NCI-H526 (cell line): ENCODE measurements at regions not wholly inside any gene's neighbourhood (a gene's known extent, or its start where the extent isn't known, plus 50 kb on each side); places are given as distances from the start of the nearest gene placed in this dataset.

Experiments
- DNase-seq, 2 experiments: peaks; one replicate each; lab custom pipeline; 2025; lab: John Stamatoyannopoulos, UW

DNA sequence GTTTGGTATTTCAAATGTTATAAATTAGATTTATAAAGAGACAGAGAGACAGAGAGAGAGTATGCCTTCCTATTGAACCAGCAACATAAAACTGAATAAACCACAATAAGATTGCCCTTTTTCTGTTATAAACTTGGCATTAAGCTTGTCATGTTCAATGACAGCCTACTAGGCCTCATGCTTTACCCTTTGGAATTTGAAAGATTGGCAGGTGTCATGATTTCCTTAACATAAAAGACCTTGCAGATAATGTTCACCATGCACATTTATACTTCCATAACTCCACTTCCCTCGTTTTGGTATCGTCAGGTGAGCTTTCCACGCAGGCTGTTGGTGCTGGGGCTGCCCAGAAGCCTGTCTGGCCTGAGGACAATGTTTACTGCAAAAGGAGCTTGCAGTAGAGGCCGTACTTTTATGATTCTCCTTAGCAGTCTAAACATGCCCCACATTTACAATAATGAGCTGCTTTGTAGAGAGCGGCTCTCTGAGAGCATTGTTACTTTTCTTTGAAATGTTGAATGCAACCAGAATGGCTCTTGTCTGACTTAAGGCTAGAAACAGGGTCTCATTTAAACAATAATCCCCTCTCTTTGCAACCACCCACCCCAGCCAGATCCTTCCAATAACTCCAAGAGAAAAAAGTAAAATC, 379.1 kb upstream of the ATP5MC3 start:
- DNase-seq, result no peak

DNA sequence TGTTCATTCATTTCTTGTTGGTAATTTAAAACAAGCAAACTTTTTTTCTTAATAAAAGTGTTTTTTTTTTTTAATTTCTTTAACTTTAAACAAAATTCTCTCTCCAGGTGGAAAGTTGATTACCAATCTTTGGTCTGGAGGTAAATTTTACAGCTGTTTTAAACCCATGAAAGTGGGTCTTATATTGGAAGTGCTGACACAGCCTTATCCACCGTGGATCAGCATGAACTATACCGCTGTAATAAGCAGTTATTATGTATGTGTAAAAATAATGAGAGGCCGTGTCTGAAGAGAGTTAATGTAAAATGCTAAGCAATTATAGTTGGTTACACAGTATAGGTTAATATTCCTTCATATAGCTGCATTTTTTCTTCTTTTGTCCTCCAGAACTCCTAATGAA, 378.1 kb upstream of the ATP5MC3 start:
- no peak for DNase-seq

DNA sequence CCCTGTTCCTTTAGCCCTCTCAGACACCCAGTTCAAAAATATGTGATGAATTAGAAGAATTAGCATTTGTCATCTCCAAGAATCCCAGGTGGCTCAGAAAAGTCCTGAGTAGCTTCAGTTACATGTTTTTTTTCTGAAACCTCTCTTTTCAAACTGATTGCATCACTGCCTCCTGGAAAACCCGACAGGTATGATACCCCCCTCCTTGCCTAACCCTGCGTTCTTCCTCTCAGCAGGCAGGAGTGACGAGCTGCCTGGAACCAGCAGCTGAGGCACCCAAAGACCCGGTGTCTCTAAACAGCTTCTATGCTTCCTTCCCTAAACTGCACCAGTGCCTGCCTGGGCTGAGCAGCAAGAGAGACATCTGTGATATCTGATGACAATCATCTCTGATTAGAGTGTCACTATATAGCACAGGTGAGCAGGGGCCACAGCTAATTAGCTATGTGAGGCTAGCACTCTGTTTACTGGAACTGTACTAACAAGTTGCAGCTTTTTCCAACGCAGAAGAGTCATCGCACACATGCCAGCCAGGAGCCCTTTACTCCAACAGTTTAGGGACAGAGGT, 376.4 kb upstream of the ATP5MC3 start:
- DNase-seq, result no peak

DNA sequence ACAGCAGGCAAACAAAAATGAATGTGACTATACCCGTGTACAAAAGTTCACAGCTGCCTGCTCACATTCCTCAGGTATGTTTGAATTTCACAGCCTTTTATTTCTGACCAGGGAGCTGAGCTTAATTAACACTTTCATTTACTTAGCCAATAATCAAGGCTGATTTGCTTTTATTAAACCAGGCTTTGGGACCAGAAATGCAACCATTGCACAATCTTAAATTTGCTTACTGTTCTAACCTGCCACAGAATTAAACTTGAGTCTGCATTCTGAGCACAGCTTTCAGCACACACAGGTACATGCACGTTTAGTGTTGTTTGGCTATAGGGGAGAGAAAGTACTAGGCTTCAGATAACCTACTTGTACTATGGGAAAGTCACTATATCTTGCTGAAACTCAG, 372.4 kb upstream of the ATP5MC3 start:
- DNase-seq, result no peak

DNA sequence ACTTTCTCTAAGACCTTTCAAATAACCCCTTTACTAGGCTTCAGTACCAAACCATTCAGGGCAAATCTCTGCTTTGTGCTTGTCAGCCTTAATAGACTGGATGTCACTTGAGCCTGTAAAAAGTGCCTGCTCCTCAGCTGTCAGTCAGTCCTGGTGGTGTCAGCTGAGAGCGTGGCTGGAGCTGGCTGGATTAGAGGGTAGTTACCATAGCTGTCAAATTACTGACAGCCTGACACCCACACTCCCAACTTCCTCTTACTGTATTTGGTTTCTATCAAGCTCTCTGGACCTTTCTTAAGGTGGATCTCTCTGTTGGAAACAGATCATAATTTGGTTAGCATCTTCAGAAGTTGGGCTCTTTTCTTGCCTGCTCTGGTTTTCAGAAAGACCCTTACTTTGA, 371.4 kb upstream of the ATP5MC3 start:
- DNase-seq, result no peak

DNA sequence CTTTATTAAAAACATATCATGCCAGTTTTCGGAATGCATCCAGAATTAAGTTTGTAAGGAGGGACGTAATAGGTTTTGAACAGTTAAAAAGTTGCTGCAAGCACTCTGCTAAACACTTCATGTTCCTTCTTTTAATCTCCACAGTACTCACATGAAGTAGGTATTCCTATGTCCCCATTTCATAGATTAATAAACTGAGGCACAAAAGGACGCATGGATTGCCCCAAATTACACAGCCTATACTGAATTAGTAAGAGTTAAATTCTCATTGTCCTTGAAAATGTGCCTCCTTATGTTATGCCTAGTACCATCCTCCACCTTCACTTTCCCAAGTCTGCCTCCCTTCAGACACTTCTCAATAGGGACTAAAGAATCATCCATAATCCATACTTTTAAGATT, 358.9 kb upstream of the ATP5MC3 start:
- no peak for DNase-seq

DNA sequence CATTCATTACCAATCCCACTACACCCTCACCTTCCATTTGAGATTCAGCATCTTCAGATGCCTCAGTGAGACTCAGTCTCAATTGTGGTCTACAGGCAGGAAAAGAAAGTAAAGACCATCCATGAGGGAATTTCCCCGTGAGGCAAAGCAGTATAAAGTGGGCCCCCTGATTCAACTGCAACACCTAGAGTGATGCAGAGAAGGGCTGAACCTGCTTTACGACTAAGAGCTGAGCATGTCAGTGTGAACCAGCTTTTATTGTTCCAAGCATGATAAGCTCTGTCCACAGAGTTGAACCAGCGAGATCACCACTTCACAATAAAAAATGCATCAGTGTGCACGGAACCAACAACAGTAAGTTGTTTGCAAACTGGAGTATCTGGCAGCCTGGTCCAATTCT, 357.6 kb upstream of the ATP5MC3 start:
- DNase-seq, result no peak

DNA sequence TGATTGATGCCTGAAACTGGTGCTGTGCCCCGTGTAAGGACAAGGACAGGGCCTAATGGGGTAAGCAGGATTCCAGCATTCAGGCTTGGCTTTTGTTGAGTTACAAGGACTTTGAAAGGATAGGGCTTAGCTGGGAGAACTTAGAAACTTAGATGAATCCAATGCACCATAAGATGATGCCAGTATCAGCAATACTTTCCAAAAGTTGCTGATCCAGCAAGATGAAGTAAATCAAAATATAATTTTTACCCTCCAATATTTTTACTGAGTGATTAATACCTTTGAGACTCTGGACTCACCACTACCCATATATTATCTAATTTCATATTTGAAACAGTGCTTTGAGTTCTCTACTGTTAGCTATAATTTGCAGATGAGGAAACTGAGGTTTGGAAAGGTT, 354.5 kb upstream of the ATP5MC3 start:
- no peak for DNase-seq

DNA sequence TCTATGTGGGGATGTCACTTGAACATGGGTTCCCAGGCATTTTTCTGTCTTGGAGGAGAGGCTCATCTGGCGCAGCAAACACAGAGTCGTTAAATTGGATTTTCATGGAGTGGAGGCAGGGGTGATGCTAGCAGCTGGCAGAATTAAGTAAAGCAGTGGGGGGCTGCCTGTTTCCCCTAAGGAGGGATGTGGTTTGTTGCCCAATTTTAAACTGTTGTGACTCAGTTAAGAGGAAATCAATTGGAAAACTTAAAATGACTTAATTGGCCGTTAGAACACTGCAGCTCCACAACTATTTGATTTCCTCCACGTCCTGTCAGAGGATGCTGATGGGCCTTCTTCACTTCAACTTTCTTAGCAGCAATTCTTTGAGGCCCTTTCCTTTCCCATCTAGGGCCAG, 354.1 kb upstream of the ATP5MC3 start:
- no peak for DNase-seq

DNA sequence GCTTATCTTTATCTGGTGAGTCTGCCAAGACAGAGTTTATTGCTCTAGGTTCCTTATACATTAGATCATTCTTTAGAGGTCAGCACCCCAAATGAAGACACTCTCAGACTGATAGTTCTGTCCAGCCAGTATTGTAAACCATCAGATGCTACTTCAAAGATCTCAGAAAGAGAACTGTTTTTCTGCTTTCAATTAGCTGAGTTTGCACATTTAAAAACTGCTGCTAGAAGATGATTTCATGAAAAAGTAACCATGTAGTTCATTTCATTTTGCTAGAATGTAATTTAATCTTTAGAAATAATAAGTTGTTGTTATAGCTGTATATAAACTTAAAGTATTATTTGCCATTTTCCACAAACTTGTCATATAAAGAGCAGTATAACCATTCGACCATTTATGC, 344.5 kb upstream of the ATP5MC3 start:
- DNase-seq, result no peak

DNA sequence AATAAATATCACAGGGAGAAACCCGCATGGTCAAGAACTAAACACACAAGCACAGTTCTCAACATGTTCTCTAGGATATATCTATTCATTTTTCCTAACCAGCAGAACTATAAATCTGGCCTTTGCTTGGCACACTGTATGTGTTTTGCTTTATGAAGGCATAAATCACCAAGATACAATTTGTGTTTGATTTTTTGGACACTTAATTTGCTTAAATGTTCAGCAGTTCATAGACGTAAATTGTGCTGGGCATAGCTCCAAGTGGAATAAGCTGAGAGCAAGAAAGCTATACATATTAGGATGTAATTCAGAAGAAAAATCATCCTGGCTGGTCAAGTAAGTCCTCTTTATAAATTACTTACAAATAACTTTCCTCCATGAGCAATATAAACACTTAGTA, 341.5 kb upstream of the ATP5MC3 start:
- no peak for DNase-seq

DNA sequence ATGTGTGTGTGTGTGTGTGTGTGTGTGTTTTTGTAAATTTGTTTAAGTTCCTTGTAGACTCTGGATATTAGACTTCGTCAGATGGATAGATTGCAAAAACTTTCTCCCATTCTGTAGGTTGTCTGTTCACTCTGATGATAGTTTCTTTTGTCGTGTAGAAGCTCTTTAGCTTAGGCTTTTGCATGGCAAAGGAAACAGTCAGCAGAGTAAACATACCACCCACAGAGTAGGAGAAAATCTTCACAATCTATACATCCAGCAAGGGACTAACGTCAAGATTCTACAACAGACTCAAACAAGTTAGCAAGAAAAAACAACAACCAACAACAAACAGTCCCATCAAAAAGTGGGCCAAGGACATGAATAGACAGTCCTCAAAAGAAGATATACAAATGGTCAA, 336.7 kb upstream of the ATP5MC3 start:
- DNase-seq, result no peak

DNA sequence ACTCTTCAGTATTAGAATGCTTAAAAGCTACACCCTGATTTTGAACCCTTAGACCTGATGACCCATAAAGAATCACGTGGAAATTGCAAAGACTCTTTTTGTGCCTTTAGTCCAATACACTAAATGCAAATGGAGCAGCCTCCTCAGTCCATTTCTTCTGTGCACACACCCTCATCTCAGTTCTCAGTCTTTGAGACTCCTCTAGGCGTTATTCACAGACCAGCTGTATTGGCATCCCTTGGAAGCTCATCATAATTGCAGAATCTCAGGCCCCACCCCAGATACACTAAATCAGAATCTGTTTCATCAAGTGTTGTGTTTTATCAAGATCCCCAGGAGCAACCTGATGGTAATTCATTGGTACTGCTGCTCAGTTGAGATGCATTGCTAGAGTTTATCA, 335.0 kb upstream of the ATP5MC3 start:
- DNase-seq, result no peak

DNA sequence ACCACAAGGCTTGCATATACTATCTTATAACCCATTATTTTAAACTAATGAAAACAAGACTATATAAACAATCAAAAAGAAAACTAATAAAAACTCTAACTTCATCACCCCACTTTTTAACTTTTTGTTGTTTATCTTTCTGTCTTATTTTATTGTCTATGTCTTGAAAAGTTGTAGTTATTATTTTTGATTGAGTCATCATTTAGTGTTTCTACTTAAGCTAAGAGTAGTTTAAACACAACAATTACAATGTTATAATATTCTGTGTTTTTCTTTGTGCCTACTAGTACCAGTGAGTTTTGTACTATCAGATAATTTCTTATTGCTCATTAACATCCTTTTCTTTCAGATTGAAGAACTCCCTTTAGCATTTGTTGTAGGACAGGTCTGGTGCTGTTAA, 318.7 kb upstream of the ATP5MC3 start:
- DNase-seq, result no peak

DNA sequence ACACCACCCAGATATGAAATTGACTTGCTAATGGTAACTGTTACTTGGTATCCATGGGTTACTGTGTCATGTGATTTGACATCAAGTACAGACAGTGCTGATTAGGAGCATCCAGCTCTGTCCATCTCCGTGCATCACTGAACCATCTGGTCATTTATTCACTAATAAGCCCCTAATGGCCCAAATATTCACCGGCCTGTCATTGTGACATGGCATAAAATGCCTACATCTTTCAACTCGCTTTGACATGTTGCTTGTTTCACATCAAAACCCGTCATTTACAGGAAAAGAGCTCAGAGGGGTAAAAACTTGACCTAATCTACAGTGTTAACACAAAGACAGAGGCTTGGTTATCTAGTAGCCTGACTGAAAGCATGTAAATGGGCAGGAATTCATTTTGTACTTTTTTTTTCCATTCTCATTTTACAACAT, 308.9 kb upstream of the ATP5MC3 start:
- DNase-seq, result no peak

DNA sequence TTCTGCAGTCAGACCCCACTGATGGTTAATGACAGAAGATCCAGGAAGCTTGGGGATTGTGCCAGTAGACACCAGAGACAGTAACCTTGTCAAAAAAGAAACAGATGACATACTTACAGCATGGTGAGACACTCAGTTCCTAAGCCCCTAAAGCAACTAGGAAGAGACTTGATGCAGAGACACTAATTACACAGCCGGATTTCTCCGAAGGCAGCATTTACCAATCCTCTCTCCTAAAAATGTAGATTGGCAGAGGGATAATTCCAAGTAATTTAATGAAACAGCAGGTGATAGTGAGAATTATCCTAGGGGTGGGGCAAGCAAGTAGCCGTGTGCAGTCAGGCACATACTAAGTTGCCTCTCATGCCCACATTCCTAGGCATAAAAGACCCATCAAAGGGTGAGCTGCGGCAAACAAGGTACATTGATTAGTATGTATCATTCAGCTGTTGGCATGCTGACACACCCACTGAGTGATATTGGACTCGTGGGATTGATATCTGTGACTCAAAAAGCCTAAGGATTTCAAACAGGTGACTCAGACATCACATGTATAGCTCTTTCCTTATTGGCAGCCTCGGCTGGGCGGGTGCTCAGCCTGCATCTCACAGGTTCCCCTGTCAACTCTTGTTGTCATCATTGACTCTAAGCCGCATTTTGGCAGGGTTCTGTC, 296.7 kb upstream of the ATP5MC3 start:
- DNase-seq, result no peak

DNA sequence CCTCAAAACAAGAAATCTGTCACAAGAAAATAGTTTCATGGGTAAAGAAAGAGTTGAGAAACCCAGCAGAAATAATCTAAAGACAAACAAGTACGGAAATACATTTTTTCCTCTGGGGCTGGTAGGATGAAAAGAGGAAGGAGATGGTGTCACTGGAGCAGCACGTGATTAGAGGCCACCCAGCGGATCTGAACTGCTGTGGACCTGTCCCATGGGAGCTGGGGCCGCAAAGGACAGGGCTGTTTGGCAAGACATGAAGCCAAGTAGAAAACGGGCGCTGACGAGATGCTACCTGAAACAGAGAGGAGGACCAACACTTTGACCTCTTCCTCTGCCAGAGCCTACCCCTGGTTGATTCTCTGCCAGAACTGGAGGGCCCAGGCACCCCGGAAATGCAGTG, 295.4 kb upstream of the ATP5MC3 start:
- no peak for DNase-seq

DNA sequence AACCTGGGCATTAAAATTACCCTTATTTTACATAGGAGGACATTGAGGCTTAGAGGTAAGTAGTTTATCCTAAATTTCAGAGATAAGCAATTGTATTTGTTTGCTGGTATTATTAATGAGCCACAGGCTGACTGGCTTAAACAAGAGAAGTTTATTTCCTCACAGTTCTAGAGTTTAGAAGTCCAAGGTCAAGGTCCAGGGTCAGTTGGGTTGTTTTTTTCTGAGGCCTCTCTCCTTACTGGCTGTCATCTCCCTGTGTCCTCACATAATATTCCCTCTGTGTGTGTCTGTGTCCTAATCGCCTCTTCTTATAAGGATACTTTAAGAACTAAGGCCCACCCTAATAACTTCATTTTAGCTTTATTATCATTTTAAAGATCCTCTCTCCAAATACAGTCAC, 294.9 kb upstream of the ATP5MC3 start:
- no peak for DNase-seq

DNA sequence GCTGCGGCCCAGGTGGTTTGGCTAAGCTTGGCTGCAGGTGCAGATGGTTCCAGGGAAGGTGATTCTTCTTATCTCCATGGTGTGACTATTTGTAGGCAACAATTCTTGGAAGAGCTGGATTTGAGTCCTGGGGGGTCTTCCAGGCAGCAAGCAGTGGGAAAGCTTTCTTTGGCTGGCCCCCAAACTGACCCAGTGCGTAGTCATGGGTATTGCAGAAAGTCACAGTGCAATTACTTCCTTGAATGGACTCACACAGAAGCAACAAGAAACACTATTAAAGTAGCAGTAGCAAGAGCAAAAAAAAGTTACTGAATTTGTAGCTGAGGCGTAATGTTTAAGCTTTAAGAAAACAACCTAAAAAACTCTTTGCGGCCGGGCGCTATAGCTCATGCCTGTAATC, 293.6 kb upstream of the ATP5MC3 start:
- DNase-seq, result no peak

DNA sequence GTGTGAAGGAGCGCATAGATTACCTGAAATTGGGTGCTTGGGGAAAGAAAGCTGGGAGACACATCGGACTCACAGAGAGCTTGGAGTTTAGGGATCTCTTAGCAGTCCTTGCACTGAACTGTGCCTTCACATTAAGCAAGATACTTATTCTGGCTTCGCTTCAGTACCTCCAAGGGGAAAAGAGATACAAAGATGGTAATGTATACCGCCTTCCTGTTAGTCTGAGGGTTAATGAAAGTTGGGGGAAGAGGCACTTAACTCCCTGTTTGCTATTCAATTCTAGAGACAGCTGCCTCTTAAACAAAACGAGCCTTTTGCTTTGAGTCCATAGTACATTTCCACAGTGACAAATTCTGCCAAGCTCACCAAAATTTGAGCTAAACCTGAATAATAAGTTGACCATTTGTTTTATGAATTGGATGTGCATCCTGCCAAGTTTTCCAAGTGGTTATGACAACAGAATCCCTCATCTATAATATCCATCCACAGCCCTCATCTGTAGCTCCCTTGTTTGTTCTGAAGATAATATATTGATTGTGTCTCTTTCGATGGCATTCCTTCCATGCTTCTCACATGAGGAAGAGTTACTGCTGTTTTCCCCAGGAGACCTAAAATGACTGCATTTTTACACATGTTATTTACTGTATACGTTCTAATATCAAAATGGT, 287.1 kb upstream of the ATP5MC3 start:
- DNase-seq, result no peak

DNA sequence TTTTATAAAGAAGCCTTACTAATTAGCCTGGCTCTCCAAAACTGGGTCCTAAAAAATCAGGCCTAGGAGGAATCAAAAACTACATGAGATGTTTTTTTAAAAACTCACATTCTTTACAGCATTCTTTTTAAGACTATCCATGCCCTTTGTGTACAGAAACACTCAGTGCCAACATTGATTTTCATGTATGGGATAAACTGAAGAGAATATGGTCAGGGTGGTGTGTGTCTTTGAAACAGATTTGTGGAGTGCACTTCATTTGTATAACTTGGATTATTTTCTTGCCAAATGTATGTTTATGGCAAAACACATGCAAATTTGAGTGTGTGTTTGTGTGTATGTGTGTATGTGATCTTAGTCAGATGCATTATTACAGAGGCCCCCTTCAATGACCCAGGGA, 283.6 kb upstream of the ATP5MC3 start:
- DNase-seq, result no peak

DNA sequence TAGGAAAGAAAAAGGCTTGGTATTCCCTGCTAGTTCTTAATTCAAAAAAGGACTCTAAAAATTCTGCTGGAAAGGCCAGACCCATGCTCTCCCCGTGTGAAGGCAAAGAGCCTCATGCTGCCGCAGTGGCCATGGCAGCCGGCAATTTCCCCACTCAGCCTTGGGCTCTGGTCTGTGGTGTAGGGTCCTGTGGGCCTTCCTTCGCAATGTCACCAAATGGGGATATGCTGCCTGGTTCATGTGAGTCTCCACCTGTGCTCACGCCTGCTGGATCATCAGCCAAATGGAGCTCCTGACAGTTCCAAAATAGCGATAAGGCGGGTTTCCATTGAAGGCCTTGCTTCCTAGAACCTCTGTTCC, 282.8 kb upstream of the ATP5MC3 start:
- DNase-seq, result no peak

DNA sequence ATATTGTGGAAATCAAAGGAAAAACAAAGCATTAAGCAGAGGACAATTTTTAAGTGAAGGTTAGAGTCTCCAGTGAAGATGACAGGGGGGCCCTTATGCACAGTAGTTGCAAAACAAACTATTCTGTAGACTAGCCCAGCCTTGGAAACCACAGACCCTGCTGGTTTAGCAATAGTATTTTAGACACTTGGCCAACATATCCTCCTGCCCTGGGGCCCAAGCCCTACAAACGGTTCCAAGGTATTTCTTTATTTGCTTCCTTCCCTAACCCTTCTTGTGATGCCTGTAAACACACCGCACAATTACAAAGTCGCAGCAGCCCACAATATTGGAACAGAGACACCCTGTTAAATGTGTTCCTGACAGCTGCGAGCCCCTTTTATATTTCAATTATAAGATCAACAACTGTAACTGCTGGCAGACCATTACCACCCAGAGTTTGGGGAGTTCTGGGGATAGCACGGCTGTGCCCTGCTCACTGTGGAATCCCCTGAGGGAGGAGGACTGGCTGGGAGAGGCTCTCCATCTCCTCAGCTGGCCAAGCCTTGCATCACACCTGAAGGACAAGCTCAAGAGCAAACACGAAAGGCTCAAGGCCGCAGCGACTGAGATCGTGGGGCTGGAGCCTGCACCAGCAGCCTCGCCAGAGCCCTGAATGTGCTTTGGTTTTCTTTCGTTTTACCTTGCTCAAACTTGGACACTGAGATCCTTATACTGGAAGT, 282.2 kb upstream of the ATP5MC3 start:
- DNase-seq, result no peak
